Gastrocnemius medialis (tissue), 4 donors: ENCODE measurements at regions not wholly inside any gene's neighbourhood (a gene's known extent, or its start where the extent isn't known, plus 50 kb on each side); places are given as distances from the start of the nearest gene placed in this dataset.

Experiments
- ATAC-seq, 2 donors: fragments of 150-250 bp; one replicate each; pipeline ENCODE4 v1.9.1; 2016
- DNase-seq, 2 donors: peaks; one replicate each; pipeline ENCODE4 v3.0.0-alpha.2; 2019
- H3K27ac ChIP-seq, 4 donors: fragments of 200-600 bp; sonication (generic); 1 replicate in 1 of 4; 2 replicates in 3 of 4; pipeline ENCODE4 v1.5.1; 2016 to 2018; ENCODE audit warnings: mild to moderate bottlenecking in 2 of 4, moderate library complexity in 1 of 4
- H3K27me3 ChIP-seq, 3 donors: fragments of 200-600 bp; sonication (generic) in 2 of 3; 1 replicate in 1 of 3; 2 replicates in 2 of 3; pipeline versions ENCODE4 v1.5.1 to v1.6.0; 2016 to 2019; ENCODE audit warnings: mild to moderate bottlenecking in 1 of 3, moderate library complexity in 1 of 3
- H3K36me3 ChIP-seq, 2 donors: fragments of 200-600 bp; sonication (generic) in 1 of 2; one replicate each; pipeline ENCODE4 v1.5.1; 2017 to 2018
- H3K4me1 ChIP-seq, 2 donors: fragments of 200-600 bp; sonication (generic) in 1 of 2; one replicate each; pipeline ENCODE4 v1.5.1; 2016 to 2017; ENCODE audit warnings: mild to moderate bottlenecking in 2 of 2
- H3K4me3 ChIP-seq, 4 donors: fragments of 200-600 bp; sonication (generic) in 3 of 4; 1 replicate in 1 of 4; 2 replicates in 3 of 4; pipeline ENCODE4 v1.5.1; 2016 to 2019; ENCODE audit warnings: mild to moderate bottlenecking in 2 of 4
- H3K9me3 ChIP-seq, 3 donors: fragments of 200-600 bp; sonication (generic) in 2 of 3; 1 replicate in 1 of 3; 2 replicates in 2 of 3; pipeline ENCODE4 v1.5.1; 2016 to 2019
- POLR2A ChIP-seq, 2 donors: fragments of 450-650 bp; IDR thresholded peaks; one replicate each; pipeline ENCODE4 v1.6.1; 2017; ENCODE audit warnings: antibody characterized with exemption in 2 of 2, mild to moderate bottlenecking in 2 of 2, moderate library complexity in 2 of 2
- in situ Hi-C, 4 donors: fragments of 200-750 bp; cut with MboI; loops; one replicate each; pipeline versions ENCODE4 v1.15.0 to v1.8.0; 2017; ENCODE audit warnings: low sequenced_read_pairs in 4 of 4
- intact Hi-C: fragments of 100-400 bp; cut with DNase I; formaldehyde crosslinking; loops from one replicate; pipeline ENCODE4 v1.15.1; 2023; ENCODE audit warnings: low total_unique reads
- TF ChIP-seq, protein P1 (sequence below), 5 experiments: fragments of 450-650 bp in 3 of 5; fragments of 200-600 bp in 2 of 5; sonication (generic) in 2 of 5; IDR thresholded peaks in 4 of 5; conservative IDR thresholded peaks in 1 of 5; 1 replicate in 4 of 5; 2 replicates in 1 of 5; pipeline ENCODE4 v1.5.1; 2016 to 2019; ENCODE audit warnings: antibody characterized with exemption in 5 of 5, mild to moderate bottlenecking in 3 of 5, moderate library complexity in 3 of 5

DNA sequence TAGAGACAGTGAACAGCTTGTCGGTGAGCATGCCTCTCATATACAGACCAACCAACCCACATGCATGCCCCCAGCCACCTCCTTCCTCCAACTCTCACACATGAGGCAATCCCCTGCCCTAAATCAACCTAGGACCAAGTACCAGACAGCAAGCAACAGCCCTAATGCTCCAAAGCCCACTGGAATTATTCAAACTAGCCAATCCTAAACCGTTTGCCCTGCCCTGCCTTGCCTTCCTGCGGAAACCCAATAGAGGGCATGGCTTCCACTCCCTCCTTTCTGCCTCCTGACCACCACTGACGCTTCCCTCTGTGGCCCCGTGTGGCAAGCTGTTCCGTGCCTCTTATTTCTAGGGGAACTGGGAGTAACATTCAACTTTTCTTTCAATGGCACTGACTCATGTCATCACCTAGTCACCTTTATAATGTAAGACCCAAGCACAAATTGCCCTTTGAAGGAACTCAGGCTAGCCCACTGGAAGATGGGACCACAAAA is 129.3 kb upstream of the GJB5 start:
- no peak for TF ChIP-seq POLR2A (IDR thresholded peaks at IDR 0.05)
- TF ChIP-seq, protein P1, sequence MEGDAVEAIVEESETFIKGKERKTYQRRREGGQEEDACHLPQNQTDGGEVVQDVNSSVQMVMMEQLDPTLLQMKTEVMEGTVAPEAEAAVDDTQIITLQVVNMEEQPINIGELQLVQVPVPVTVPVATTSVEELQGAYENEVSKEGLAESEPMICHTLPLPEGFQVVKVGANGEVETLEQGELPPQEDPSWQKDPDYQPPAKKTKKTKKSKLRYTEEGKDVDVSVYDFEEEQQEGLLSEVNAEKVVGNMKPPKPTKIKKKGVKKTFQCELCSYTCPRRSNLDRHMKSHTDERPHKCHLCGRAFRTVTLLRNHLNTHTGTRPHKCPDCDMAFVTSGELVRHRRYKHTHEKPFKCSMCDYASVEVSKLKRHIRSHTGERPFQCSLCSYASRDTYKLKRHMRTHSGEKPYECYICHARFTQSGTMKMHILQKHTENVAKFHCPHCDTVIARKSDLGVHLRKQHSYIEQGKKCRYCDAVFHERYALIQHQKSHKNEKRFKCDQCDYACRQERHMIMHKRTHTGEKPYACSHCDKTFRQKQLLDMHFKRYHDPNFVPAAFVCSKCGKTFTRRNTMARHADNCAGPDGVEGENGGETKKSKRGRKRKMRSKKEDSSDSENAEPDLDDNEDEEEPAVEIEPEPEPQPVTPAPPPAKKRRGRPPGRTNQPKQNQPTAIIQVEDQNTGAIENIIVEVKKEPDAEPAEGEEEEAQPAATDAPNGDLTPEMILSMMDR (IDR thresholded peaks at IDR 0.05 in 4 of 5, conservative IDR thresholded peaks at IDR 0.05 in 1 of 5), result no peak
- no peak for DNase-seq
- H3K4me3 ChIP-seq, result no peak overlapping the region
- no peak for ATAC-seq
- H3K9me3 ChIP-seq, result no peaks in the 10 kb centered on the region
- no peaks in the 10 kb centered on the region for H3K27me3 ChIP-seq
- no peak overlapping the region for H3K27ac ChIP-seq
- no peaks in the 10 kb centered on the region for H3K4me1 ChIP-seq
- in situ Hi-C loops, result no loop called here
- no peaks in the 10 kb centered on the region for H3K36me3 ChIP-seq
- intact Hi-C loops, result no loop called here

DNA sequence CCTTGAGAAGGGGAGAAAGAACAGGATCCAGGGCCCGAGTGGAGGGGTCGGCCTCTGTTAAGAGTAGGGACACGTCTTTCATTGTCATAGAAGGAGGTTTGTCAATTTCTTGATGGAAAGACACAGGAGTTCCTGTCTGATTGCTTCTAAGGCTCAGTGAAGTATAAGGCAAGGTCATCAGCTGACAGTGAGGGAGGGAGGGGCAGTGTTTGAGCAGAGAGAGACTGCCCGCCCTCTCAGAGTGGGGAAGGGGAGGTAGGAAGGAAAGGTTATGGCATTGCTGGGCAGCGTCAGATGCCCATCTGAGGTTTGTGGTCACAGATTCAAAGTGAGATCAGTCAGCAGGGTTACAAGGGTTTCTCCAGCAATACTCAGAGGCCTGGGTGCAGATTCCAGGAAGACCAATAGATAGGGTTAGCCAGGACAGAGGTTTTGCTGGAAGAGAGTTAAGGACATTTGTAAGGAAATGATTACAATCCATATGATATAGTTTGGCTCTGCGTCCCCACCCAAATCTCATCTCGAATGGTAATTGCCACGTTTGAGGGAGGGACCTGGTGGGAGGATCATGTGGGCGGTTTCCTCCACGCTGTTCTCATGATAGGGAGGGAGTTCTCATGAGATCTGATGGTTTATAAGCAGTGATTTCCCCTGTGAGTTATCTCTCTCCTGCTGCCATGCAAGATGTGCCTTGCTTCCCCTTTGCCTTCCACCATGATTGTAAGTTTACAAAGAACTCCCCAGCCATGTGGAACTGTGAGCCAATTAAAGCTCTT is 127.2 kb upstream of the GJB5 start:
- Histone ChIP-seq H3K36me3 (no peaks in the 10 kb centered on the region), H3K27ac (no peak overlapping the region), H3K4me3 (no peak overlapping the region), H3K9me3 (no peaks in the 10 kb centered on the region), H3K27me3 (no peaks in the 10 kb centered on the region), H3K4me1 (no peaks in the 10 kb centered on the region)
- TF ChIP-seq, protein P1 (IDR thresholded peaks at IDR 0.05 in 4 of 5, conservative IDR thresholded peaks at IDR 0.05 in 1 of 5), result no peak
- no peak for TF ChIP-seq POLR2A (IDR thresholded peaks at IDR 0.05)
- intact Hi-C loops (no loop called here), in situ Hi-C loops (no loop called here)
- DNase-seq (no peak), ATAC-seq (no peak)

DNA sequence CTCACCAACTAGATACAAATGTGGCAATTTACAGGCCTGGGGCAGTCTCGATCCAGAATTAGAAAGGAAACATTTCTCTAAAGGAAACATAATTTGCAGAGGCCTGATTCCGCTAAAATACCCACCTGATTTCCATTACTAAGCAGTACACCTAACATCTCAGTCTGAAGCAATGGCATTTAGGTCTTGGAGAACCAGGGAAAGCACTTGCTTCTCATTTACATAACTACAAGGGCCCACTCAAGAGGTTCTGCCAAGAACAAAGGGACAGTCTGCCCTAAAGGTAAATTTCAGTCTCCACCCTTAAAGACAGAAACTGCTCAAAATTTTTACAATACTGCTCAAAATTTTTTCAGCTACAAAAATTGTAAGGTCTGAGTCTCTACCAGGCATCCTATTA is 123.7 kb upstream of the GJB5 start:
- DNase-seq (no peak), ATAC-seq (no peak)
- H3K9me3 ChIP-seq, result no peaks in the 10 kb centered on the region
- H3K27me3 ChIP-seq, result no peaks in the 10 kb centered on the region
- H3K36me3 ChIP-seq, result no peaks in the 10 kb centered on the region
- no peaks in the 10 kb centered on the region for H3K4me1 ChIP-seq
- H3K4me3 ChIP-seq, result no peak overlapping the region
- TF ChIP-seq, protein P1 (IDR thresholded peaks at IDR 0.05 in 4 of 5, conservative IDR thresholded peaks at IDR 0.05 in 1 of 5), result no peak
- TF ChIP-seq POLR2A (IDR thresholded peaks at IDR 0.05), result no peak
- intact Hi-C loops, result no loop called here
- no peak overlapping the region for H3K27ac ChIP-seq
- in situ Hi-C loops, result no loop called here

DNA sequence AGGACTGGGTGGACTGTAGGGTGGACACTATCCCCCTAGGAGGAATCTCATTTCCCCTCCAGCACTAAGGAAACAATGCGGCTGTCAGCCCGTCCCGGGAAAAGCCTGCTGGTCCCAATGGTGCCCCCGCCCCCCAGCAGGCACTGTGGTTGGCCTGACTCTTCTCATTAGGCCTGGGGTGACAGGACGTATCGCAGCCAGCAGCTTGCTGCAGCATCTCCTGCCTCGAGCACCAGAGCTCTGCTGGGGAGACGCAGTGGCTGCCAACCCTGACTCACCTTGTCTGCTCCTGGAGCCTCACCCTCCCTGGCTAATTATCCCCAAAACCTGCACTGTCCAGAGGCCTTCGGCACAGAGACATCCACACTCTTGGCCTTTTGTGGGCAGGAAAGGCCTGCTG is 115.1 kb upstream of the GJB5 start:
- in situ Hi-C loops (no loop called here), intact Hi-C loops (no loop called here)
- Histone ChIP-seq H3K27ac (no peak overlapping the region), H3K4me1 (no peaks in the 10 kb centered on the region), H3K9me3 (no peaks in the 10 kb centered on the region), H3K27me3 (no peaks in the 10 kb centered on the region), H3K36me3 (no peaks in the 10 kb centered on the region), H3K4me3 (no peak overlapping the region)
- DNase-seq, result no peak
- TF ChIP-seq, protein P1 (IDR thresholded peaks at IDR 0.05 in 4 of 5, conservative IDR thresholded peaks at IDR 0.05 in 1 of 5), result no peak
- TF ChIP-seq POLR2A (IDR thresholded peaks at IDR 0.05), result no peak
- ATAC-seq, result no peak
